ENCODE measurements at regions not wholly inside any gene's neighbourhood (a gene's known extent, or its start where the extent isn't known, plus 50 kb on each side); places are given as distances from the start of the nearest gene placed in this dataset.

- TF ChIP-seq CTCF (IDR thresholded peaks at IDR 0.05; ENCODE audit: extremely low read depth in 1 of 2, insufficient read depth in 1 of 2, low read depth in 1 of 2, low read length in 2 of 2) (no peak), MAX (IDR thresholded peaks at IDR 0.05; ENCODE audit: insufficient read depth, insufficient read length) (no peak), POLR2A (IDR thresholded peaks at IDR 0.05; ENCODE audit: low read depth, low read length) (no peak), MYC (IDR thresholded peaks at IDR 0.05; ENCODE audit: low read depth, low read length) (no peak), POLR2AphosphoS5 (IDR thresholded peaks at IDR 0.05; ENCODE audit: insufficient read depth, low read depth, low read length) (no peak), EZH2 (IDR thresholded peaks at IDR 0.05; ENCODE audit: borderline replicate concordance, low read depth, low read length, severe bottlenecking) (no peak), JUN (IDR thresholded peaks at IDR 0.05; ENCODE audit: borderline replicate concordance, insufficient read depth, insufficient read length, low read depth) (no peak), FOS (IDR thresholded peaks at IDR 0.05; ENCODE audit: borderline replicate concordance, insufficient read depth, low read length) (no peak)
These were observed 246.4 kb upstream of the MKLN1 start for GRCh38 chr7:131081308-131081707.
